ENCODE measurements at regions not wholly inside any gene's neighbourhood (a gene's known extent, or its start where the extent isn't known, plus 50 kb on each side); places are given as distances from the start of the nearest gene placed in this dataset.
"Not testable (repeated sequence)": the region's sequence is repeated elsewhere in the genome, so short reads cannot be mapped to it uniquely, and the experiment has no call there.

GRCh38 chr4:159006202-159006601 is 96.7 kb upstream of the RAPGEF2 start:
- no peak for DNase-seq

- no peak for DNase-seq
Measured at GRCh38 chr4:159008671-159009070, 94.2 kb upstream of the RAPGEF2 start.

- DNase-seq, result no peak
Measured at GRCh38 chr4:159009521-159009920, 93.4 kb upstream of the RAPGEF2 start.

- no peak for DNase-seq
Measured at GRCh38 chr4:159010100-159010499, 92.8 kb upstream of the RAPGEF2 start.

- no peak for DNase-seq
Measured at GRCh38 chr4:159010563-159011260, 92.2 kb upstream of the RAPGEF2 start.

- no peak for DNase-seq
Measured at GRCh38 chr4:159012381-159012780, 90.5 kb upstream of the RAPGEF2 start.

GRCh38 chr4:159013692-159014091 is 89.2 kb upstream of the RAPGEF2 start:
- DNase-seq, result no peak

GRCh38 chr4:159014859-159015258 is 88.0 kb upstream of the RAPGEF2 start:
- no peak for DNase-seq

- no peak for DNase-seq
Measured at GRCh38 chr4:159015841-159016240, 87.0 kb upstream of the RAPGEF2 start.

- DNase-seq, result no peak
Measured at GRCh38 chr4:159016593-159017024, 86.3 kb upstream of the RAPGEF2 start.

- DNase-seq, result peak; percentile 37
Measured at GRCh38 chr4:159017323-159018026, 85.4 kb upstream of the RAPGEF2 start.

GRCh38 chr4:159018062-159018629 is 84.7 kb upstream of the RAPGEF2 start:
- DNase-seq, result peak; percentile 72

- no peak for DNase-seq
Measured at GRCh38 chr4:159019356-159019755, 83.5 kb upstream of the RAPGEF2 start.

- no peak for DNase-seq
Measured at GRCh38 chr4:159021597-159022385, 81.1 kb upstream of the RAPGEF2 start.

- DNase-seq, result no peak
Measured at GRCh38 chr4:159023741-159024140, 79.1 kb upstream of the RAPGEF2 start.

GRCh38 chr4:159024266-159024665 is 78.6 kb upstream of the RAPGEF2 start:
- no peak for DNase-seq

- no peak for DNase-seq
Measured at GRCh38 chr4:159024828-159025227, 78.1 kb upstream of the RAPGEF2 start.

GRCh38 chr4:159026329-159026728 is 76.5 kb upstream of the RAPGEF2 start:
- no peak for DNase-seq

- DNase-seq, result no peak
Measured at GRCh38 chr4:159027535-159027934, 75.3 kb upstream of the RAPGEF2 start.

- DNase-seq, result no peak
Measured at GRCh38 chr4:159029481-159029880, 73.4 kb upstream of the RAPGEF2 start.

GRCh38 chr4:159030297-159030696 is 72.6 kb upstream of the RAPGEF2 start:
- not testable (repeated sequence) for DNase-seq

GRCh38 chr4:159035570-159035969 is 67.3 kb upstream of the RAPGEF2 start:
- DNase-seq, result no peak

- no peak for DNase-seq
Measured at GRCh38 chr4:159038536-159038935, 64.3 kb upstream of the RAPGEF2 start.

All from MV-4-11 (cell line).